NCI-H2081 treated with DMSO at 0.1 percent for 48 hours (cell line): ENCODE measurements at regions not wholly inside any gene's neighbourhood (a gene's known extent, or its start where the extent isn't known, plus 50 kb on each side); places are given as distances from the start of the nearest gene placed in this dataset.
A peak's percentile ranks its signal among the peaks of the same experiment; 100 is the strongest.
"Not testable (repeated sequence)": the region's sequence is repeated elsewhere in the genome, so short reads cannot be mapped to it uniquely, and the experiment has no call there.

Source experiments
- DNase-seq: peaks from one replicate; lab custom pipeline; 2025; lab: John Stamatoyannopoulos, UW

- no peak for DNase-seq
Observed at GRCh38 chr2:57440437-57440836, 606.2 kb upstream of the VRK2 start.

GRCh38 chr2:57443086-57443485 is 603.5 kb upstream of the VRK2 start:
- no peak for DNase-seq

- DNase-seq = no peak
Observed at GRCh38 chr2:57443973-57444521, 602.6 kb upstream of the VRK2 start.

- no peak for DNase-seq
Observed at GRCh38 chr2:57444752-57445430, 601.7 kb upstream of the VRK2 start.

- no peak for DNase-seq
Observed at GRCh38 chr2:57448816-57449215, 597.8 kb upstream of the VRK2 start.

GRCh38 chr2:57450170-57450569 is 596.4 kb upstream of the VRK2 start:
- no peak for DNase-seq

- DNase-seq = no peak
Observed at GRCh38 chr2:57452634-57453033, 594.0 kb upstream of the VRK2 start.

- no peak for DNase-seq
Observed at GRCh38 chr2:57453945-57454344, 592.7 kb upstream of the VRK2 start.

GRCh38 chr2:57460396-57461276 is 586.0 kb upstream of the VRK2 start:
- DNase-seq = no peak

- DNase-seq = no peak
Observed at GRCh38 chr2:57461624-57462023, 585.0 kb upstream of the VRK2 start.

GRCh38 chr2:57465067-57465466 is 581.5 kb upstream of the VRK2 start:
- DNase-seq = no peak

- no peak for DNase-seq
Observed at GRCh38 chr2:57465967-57466366, 580.6 kb upstream of the VRK2 start.

GRCh38 chr2:57475391-57475790 is 571.2 kb upstream of the VRK2 start:
- DNase-seq = no peak

- DNase-seq = no peak
Observed at GRCh38 chr2:57479981-57480380, 566.6 kb upstream of the VRK2 start.

GRCh38 chr2:57488061-57488460 is 558.5 kb upstream of the VRK2 start:
- no peak for DNase-seq

GRCh38 chr2:57490741-57491140 is 555.9 kb upstream of the VRK2 start:
- no peak for DNase-seq

- DNase-seq = no peak
Observed at GRCh38 chr2:57491213-57491612, 555.4 kb upstream of the VRK2 start.

GRCh38 chr2:57493966-57494365 is 552.6 kb upstream of the VRK2 start:
- DNase-seq = not testable (repeated sequence)

- peak; percentile 23 for DNase-seq
Observed at GRCh38 chr2:57497489-57498096, 549.0 kb upstream of the VRK2 start.

GRCh38 chr2:57504787-57505186 is 541.8 kb upstream of the VRK2 start:
- no peak for DNase-seq

GRCh38 chr2:57509189-57509588 is 537.4 kb upstream of the VRK2 start:
- no peak for DNase-seq

GRCh38 chr2:57510704-57511103 is 535.9 kb upstream of the VRK2 start:
- no peak for DNase-seq

- DNase-seq = no peak
Observed at GRCh38 chr2:57515366-57515765, 531.2 kb upstream of the VRK2 start.
